T follicular helper cell (primary cell): ENCODE measurements at regions not wholly inside any gene's neighbourhood (a gene's known extent, or its start where the extent isn't known, plus 50 kb on each side); places are given as distances from the start of the nearest gene placed in this dataset.

Source experiments
- DNase-seq: peaks from one replicate; pipeline ENCODE4 v3.0.0-alpha.2; 2020; ENCODE audit warnings: low read depth

GRCh38 chrX:40316502-40316901 lies 218.7 kb upstream of the BCOR start:
- no peak for DNase-seq

GRCh38 chrX:40314070-40314469 lies 216.3 kb upstream of the BCOR start:
- DNase-seq, result no peak

- DNase-seq, result no peak
Observed at GRCh38 chrX:40313269-40313668, 215.5 kb upstream of the BCOR start.

- no peak for DNase-seq
Observed at GRCh38 chrX:40310447-40310846, 212.7 kb upstream of the BCOR start.

- no peak for DNase-seq
Observed at GRCh38 chrX:40310016-40310415, 212.3 kb upstream of the BCOR start.

GRCh38 chrX:40307871-40308270 lies 210.1 kb upstream of the BCOR start:
- DNase-seq, result no peak

- no peak for DNase-seq
Observed at GRCh38 chrX:40304115-40304514, 206.4 kb upstream of the BCOR start.

- no peak for DNase-seq
Observed at GRCh38 chrX:40303256-40304077, 205.7 kb upstream of the BCOR start.

- DNase-seq, result no peak
Observed at GRCh38 chrX:40300286-40300890, 202.6 kb upstream of the BCOR start.

GRCh38 chrX:40299641-40300046 lies 201.9 kb upstream of the BCOR start:
- no peak for DNase-seq

- DNase-seq, result no peak
Observed at GRCh38 chrX:40298572-40299479, 201.1 kb upstream of the BCOR start.

GRCh38 chrX:40298069-40298468 lies 200.3 kb upstream of the BCOR start:
- no peak for DNase-seq

- DNase-seq, result no peak
Observed at GRCh38 chrX:40291553-40291952, 193.8 kb upstream of the BCOR start.

GRCh38 chrX:40290517-40290916 lies 192.8 kb upstream of the BCOR start:
- no peak for DNase-seq

- no peak for DNase-seq
Observed at GRCh38 chrX:40285876-40286275, 188.1 kb upstream of the BCOR start.

- no peak for DNase-seq
Observed at GRCh38 chrX:40284852-40285251, 187.1 kb upstream of the BCOR start.

- no peak for DNase-seq
Observed at GRCh38 chrX:40283981-40284380, 186.2 kb upstream of the BCOR start.

- DNase-seq, result no peak
Observed at GRCh38 chrX:40282946-40283660, 185.3 kb upstream of the BCOR start.

- no peak for DNase-seq
Observed at GRCh38 chrX:40282348-40282747, 184.6 kb upstream of the BCOR start.

GRCh38 chrX:40281336-40282005 lies 183.7 kb upstream of the BCOR start:
- no peak for DNase-seq

- DNase-seq, result no peak
Observed at GRCh38 chrX:40279762-40280161, 182.0 kb upstream of the BCOR start.

GRCh38 chrX:40279091-40279430 lies 181.3 kb upstream of the BCOR start:
- no peak for DNase-seq
